ENCODE measurements at regions not wholly inside any gene's neighbourhood (a gene's known extent, or its start where the extent isn't known, plus 50 kb on each side); places are given as distances from the start of the nearest gene placed in this dataset.

- no peak for TF ChIP-seq CTCF (IDR thresholded peaks at IDR 0.05)
- TF ChIP-seq GTF2I (CRISPR knock-in tag; conservative IDR thresholded peaks at IDR 0.05): no peak
- TF ChIP-seq ZSCAN18 (CRISPR knock-in tag; IDR thresholded peaks at IDR 0.05): no peak
- no peak for TF ChIP-seq TEAD4 (CRISPR knock-in tag; IDR thresholded peaks at IDR 0.05)
- no peak for TF ChIP-seq SP1 (CRISPR knock-in tag; conservative IDR thresholded peaks at IDR 0.05)
- TF ChIP-seq NR3C1 (CRISPR knock-in tag; conservative IDR thresholded peaks at IDR 0.05; ENCODE audit: low read depth): no peak
- no peak for TF ChIP-seq SMAD4 (CRISPR knock-in tag; IDR thresholded peaks at IDR 0.05)
- no peak for TF ChIP-seq ZNF263 (CRISPR knock-in tag; IDR thresholded peaks at IDR 0.05; ENCODE audit: low read depth)
- no peak for TF ChIP-seq NFYB (CRISPR knock-in tag; conservative IDR thresholded peaks at IDR 0.05; ENCODE audit: low read depth)
- no peak for TF ChIP-seq ZNF512 (CRISPR knock-in tag; IDR thresholded peaks at IDR 0.05; ENCODE audit: borderline replicate concordance)
- TF ChIP-seq IRF2 (CRISPR knock-in tag; IDR thresholded peaks at IDR 0.05; ENCODE audit: borderline replicate concordance, low read depth): no peak
- TF ChIP-seq ZBTB21 (CRISPR knock-in tag; IDR thresholded peaks at IDR 0.05; ENCODE audit: borderline replicate concordance): no peak
These were observed 61.3 kb upstream of the RASGRP1 start for GRCh38 chr15:38625886-38626285.
